ENCODE measurements at regions not wholly inside any gene's neighbourhood (a gene's known extent, or its start where the extent isn't known, plus 50 kb on each side); places are given as distances from the start of the nearest gene placed in this dataset.

- Histone ChIP-seq H3K27me3 (ENCODE audit: control insufficient read depth, insufficient read depth, low read length) (no peaks in the 10 kb centered on the region), H4K20me1 (ENCODE audit: control insufficient read depth, extremely low read depth, insufficient read depth, low read length) (no peaks in the 10 kb centered on the region), H3K4me3 (replicated peaks in 1 of 4; ENCODE audit: control extremely low read depth in 1 of 4, insufficient read depth in 1 of 4, low read depth in 3 of 4, low read length in 4 of 4) (no peak overlapping the region), H3K9ac (ENCODE audit: insufficient read depth, low read length) (no peak overlapping the region), H3K4me1 (ENCODE audit: control insufficient read depth, extremely low read depth, insufficient read depth, low read length) (no peaks in the 10 kb centered on the region), H3K36me3 (ENCODE audit: control insufficient read depth, insufficient read depth, low read length) (no peaks in the 10 kb centered on the region), H3K27ac (ENCODE audit: insufficient read depth, low read length) (no peak overlapping the region), H3K9me3 (ENCODE audit: control insufficient read depth, insufficient read depth, low read depth, low read length) (no peaks in the 10 kb centered on the region), H2AFZ (ENCODE audit: low read length) (no peak overlapping the region), H3K4me2 (ENCODE audit: extremely low read depth, insufficient read depth, low read length) (no peak overlapping the region), H3K79me2 (ENCODE audit: control insufficient read depth, insufficient read depth, low read length) (no peaks in the 10 kb centered on the region)
- TF ChIP-seq, protein P1, sequence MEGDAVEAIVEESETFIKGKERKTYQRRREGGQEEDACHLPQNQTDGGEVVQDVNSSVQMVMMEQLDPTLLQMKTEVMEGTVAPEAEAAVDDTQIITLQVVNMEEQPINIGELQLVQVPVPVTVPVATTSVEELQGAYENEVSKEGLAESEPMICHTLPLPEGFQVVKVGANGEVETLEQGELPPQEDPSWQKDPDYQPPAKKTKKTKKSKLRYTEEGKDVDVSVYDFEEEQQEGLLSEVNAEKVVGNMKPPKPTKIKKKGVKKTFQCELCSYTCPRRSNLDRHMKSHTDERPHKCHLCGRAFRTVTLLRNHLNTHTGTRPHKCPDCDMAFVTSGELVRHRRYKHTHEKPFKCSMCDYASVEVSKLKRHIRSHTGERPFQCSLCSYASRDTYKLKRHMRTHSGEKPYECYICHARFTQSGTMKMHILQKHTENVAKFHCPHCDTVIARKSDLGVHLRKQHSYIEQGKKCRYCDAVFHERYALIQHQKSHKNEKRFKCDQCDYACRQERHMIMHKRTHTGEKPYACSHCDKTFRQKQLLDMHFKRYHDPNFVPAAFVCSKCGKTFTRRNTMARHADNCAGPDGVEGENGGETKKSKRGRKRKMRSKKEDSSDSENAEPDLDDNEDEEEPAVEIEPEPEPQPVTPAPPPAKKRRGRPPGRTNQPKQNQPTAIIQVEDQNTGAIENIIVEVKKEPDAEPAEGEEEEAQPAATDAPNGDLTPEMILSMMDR (conservative IDR thresholded peaks at IDR 0.05 in 1 of 2, IDR thresholded peaks at IDR 0.05 in 1 of 2; ENCODE audit: low read depth in 1 of 2, low read length in 2 of 2), result no peak
- no peak for TF ChIP-seq EZH2 (IDR thresholded peaks at IDR 0.05; ENCODE audit: low read length, missing control alignments)
- no peak for DNase-seq (ENCODE audit: low read depth in 2 of 2)
These were observed 913.9 kb upstream of the MAP3K7 start for GRCh38 chr6:91500689-91501303.

GRCh38 chr6:91498576-91498975, 911.7 kb upstream of the MAP3K7 start:
- no peak overlapping the region for H2AFZ ChIP-seq (ENCODE audit: low read length)
- H3K4me1 ChIP-seq (ENCODE audit: control insufficient read depth, extremely low read depth, insufficient read depth, low read length), result no peaks in the 10 kb centered on the region
- DNase-seq (ENCODE audit: low read depth in 2 of 2), result no peak
- no peaks in the 10 kb centered on the region for H3K27me3 ChIP-seq (ENCODE audit: control insufficient read depth, insufficient read depth, low read length)
- H4K20me1 ChIP-seq (ENCODE audit: control insufficient read depth, extremely low read depth, insufficient read depth, low read length), result no peaks in the 10 kb centered on the region
- H3K79me2 ChIP-seq (ENCODE audit: control insufficient read depth, insufficient read depth, low read length), result no peaks in the 10 kb centered on the region
- H3K9me3 ChIP-seq (ENCODE audit: control insufficient read depth, insufficient read depth, low read depth, low read length), result no peaks in the 10 kb centered on the region
- H3K4me2 ChIP-seq (ENCODE audit: extremely low read depth, insufficient read depth, low read length), result no peak overlapping the region
- no peak overlapping the region for H3K4me3 ChIP-seq (replicated peaks in 1 of 4; ENCODE audit: control extremely low read depth in 1 of 4, insufficient read depth in 1 of 4, low read depth in 3 of 4, low read length in 4 of 4)
- TF ChIP-seq, protein P1 (conservative IDR thresholded peaks at IDR 0.05 in 1 of 2, IDR thresholded peaks at IDR 0.05 in 1 of 2; ENCODE audit: low read depth in 1 of 2, low read length in 2 of 2), result no peak
- no peak for TF ChIP-seq EZH2 (IDR thresholded peaks at IDR 0.05; ENCODE audit: low read length, missing control alignments)
- H3K9ac ChIP-seq (ENCODE audit: insufficient read depth, low read length), result no peak overlapping the region
- no peaks in the 10 kb centered on the region for H3K36me3 ChIP-seq (ENCODE audit: control insufficient read depth, insufficient read depth, low read length)
- no peak overlapping the region for H3K27ac ChIP-seq (ENCODE audit: insufficient read depth, low read length)

- Histone ChIP-seq H3K36me3 (ENCODE audit: control insufficient read depth, insufficient read depth, low read length) (no peaks in the 10 kb centered on the region), H3K27ac (ENCODE audit: insufficient read depth, low read length) (no peak overlapping the region), H2AFZ (ENCODE audit: low read length) (no peak overlapping the region), H3K4me1 (ENCODE audit: control insufficient read depth, extremely low read depth, insufficient read depth, low read length) (no peaks in the 10 kb centered on the region), H3K4me2 (ENCODE audit: extremely low read depth, insufficient read depth, low read length) (no peak overlapping the region), H3K9ac (ENCODE audit: insufficient read depth, low read length) (no peak overlapping the region), H3K27me3 (ENCODE audit: control insufficient read depth, insufficient read depth, low read length) (no peaks in the 10 kb centered on the region), H3K9me3 (ENCODE audit: control insufficient read depth, insufficient read depth, low read depth, low read length) (no peaks in the 10 kb centered on the region), H4K20me1 (ENCODE audit: control insufficient read depth, extremely low read depth, insufficient read depth, low read length) (no peaks in the 10 kb centered on the region), H3K4me3 (replicated peaks in 1 of 4; ENCODE audit: control extremely low read depth in 1 of 4, insufficient read depth in 1 of 4, low read depth in 3 of 4, low read length in 4 of 4) (no peak overlapping the region), H3K79me2 (ENCODE audit: control insufficient read depth, insufficient read depth, low read length) (no peaks in the 10 kb centered on the region)
- TF ChIP-seq EZH2 (IDR thresholded peaks at IDR 0.05; ENCODE audit: low read length, missing control alignments), result no peak
- TF ChIP-seq, protein P1 (conservative IDR thresholded peaks at IDR 0.05 in 1 of 2, IDR thresholded peaks at IDR 0.05 in 1 of 2; ENCODE audit: low read depth in 1 of 2, low read length in 2 of 2), result no peak
- no peak for DNase-seq (ENCODE audit: low read depth in 2 of 2)
These were observed 910.9 kb upstream of the MAP3K7 start for GRCh38 chr6:91497770-91498169.

Data from fibroblast of lung (primary cell).